AML-193 (cell line): ENCODE measurements at regions not wholly inside any gene's neighbourhood (a gene's known extent, or its start where the extent isn't known, plus 50 kb on each side); places are given as distances from the start of the nearest gene placed in this dataset.

Experiments
- DNase-seq, 2 experiments: peaks; one replicate each; lab custom pipeline; 2025; lab: John Stamatoyannopoulos, UW

DNA sequence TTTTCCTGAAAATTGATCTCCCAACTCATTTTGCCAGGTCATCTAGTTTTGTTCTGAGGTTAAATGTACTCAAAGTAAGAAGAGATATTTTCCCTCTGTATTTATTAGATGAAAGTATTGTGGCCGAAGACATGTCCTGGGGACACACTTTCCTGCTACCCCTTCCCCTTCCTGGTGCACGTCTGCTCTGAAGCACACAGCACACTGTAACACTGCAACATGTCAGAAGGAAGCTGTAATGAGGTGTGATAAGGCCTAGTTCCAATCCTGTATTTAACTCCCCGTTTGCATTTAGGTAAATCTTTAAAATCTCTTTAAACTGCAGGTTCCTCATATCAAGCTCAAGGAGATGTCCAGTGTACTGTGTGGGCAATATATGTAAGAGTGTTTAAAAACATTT lies 99.4 kb downstream of the HDGFL1 start:
- DNase-seq: no peak

DNA sequence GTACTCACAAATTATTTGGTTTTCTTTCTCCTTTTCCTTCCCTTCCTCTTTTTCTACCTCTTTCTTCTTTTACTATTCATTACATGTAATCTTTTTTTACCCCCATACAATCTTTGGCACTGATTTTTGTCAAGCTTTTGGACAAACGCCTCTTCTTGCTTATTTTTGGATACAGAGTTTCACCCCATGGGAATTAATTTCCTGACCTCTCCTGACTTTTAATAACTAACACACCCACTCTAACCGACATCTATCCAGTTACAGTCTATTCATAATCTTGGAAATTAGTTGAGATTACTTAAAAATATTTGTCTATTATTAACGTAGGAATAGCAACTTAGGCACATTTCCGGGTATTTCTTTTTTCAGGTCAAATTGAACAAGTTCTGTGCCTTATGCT lies 101.2 kb downstream of the HDGFL1 start:
- DNase-seq: no peak

DNA sequence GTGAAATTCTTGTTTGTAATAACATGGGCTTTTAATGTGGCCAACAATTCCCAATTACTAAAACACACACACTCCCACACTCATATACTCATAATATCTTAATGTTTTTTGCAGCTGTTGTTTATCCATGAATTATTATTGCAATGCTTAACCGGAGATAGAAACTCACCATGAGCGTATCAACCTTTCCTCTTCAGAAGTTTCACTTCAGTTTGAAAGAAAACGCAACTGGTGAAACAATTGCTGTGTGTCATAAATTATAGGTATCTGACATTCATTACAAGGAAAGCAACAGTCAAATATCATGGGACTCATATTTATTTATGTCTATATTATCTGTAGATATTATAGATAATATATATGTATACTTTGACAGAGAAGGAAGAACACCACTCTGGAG lies 104.1 kb downstream of the HDGFL1 start:
- no peak for DNase-seq

DNA sequence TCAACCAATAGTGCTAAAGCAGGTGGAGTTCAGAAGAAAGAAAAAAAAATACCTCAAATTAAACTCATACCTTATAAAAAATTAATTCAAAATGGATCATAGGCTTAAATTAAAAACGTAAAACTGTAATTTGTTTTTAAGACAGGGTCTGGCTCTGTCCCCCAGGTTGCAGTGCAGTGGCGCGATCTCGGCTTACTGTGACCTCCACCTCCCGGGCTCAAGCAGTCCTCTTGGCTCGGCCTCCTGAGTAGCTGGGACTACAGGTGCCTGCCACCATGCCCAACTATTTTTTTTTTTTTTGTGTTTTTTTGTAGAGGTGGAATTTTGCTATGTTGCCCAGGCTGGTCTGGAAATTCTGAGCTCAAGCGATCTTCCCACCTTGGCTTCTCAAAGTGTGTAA lies 111.6 kb downstream of the HDGFL1 start:
- no peak for DNase-seq

DNA sequence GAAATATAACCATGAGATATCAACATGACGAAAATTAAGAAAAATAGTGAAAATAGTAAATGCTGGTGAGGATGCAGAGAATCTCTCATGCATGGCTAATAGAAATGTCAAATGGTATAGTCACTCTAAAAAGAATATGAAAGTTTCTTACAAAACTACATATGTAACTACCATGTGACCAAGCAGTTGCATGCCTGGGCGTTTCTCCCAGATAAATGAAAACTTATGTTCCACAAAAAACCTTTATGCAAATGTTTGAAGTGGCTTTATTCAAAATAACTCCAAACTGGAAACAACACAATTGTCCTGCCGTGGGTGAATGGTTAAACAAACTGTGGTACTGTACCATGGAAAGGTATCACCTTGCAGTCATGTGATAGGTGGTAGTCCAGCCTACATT lies 112.4 kb downstream of the HDGFL1 start:
- no peak for DNase-seq

DNA sequence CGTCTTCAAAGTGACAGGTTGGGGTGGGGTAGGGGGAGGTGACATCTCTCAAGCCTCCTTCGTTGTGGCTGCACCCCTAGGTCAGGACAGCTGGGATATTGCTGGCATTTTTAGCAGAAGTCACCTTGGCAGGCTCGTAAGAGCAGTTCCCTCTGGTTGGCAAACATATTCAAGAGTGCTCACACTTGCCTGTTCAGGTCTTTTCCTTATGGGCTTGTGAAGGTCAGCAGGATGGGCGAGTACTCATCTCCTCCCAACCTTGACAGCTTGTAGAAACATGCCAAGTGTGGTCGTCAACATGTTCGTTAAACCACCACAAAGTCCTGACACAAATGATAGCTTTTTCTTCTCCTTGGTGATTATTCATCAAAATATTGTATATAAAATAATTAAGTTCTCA lies 113.6 kb downstream of the HDGFL1 start:
- DNase-seq: no peak

DNA sequence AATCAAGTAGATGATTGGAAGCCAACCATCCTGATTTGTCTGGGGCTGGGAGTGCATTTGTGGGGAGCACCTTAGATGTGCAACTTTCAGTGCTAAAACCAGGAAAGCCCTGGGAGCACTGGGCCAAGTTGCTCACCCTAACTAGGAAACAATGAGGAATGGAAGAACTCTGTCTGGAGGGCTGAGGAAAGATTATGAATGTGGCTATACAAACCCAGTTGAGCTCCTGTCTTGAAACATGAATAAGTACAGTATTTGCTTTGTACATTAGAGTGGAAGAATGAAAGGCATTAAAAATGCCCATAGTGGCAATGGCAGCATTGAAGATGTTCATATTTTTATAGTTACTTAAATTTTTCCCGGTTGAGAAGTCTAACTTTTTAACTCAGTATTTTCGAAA lies 121.1 kb downstream of the HDGFL1 start:
- DNase-seq: no peak

DNA sequence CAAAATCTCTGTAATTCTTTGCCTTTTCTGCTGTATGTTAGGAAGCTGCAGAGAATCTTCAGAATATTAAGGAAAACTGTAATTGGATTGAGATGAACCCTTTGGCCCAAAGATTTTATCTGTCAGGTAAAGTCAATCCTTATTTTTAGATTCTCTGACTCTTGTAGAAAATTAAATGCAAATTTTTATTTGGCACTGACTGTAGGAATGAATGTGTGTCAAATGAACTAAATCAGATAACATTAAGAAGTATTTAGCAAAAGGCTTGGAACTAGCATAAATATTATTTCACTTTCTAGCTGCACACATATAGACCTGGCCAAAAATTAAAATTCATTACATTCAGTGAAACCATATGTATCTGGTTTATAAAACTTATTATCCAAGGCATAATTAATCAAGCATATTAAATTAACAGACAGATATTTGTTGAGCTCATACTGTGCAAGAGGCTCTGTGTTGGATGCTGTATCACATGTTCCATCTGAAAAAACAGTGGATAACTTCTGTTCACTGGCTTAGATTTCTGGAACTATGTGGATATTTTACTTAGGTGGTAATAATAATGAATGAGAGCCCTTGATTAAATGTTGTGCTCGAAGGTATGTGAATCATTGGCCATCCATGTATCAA lies 124.8 kb downstream of the HDGFL1 start:
- DNase-seq: no peak

DNA sequence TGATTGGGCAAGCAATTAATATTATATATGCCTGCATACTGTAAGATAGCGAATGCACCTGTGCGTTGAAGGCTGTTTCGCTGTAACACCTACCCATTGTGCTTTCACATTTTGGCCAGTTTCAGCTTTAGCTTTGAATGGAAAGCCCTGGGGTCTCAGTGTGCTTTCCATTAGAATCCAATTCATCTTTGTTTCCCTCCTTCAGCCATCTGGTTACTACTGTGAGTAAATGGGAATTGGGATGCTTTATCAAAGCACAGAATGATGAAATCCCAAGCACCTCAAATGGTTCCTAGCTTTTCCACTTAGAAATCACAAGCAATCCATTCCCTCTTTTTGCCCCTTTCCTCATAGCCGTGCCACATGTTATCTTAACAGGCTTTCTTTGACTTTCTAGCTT lies 127.1 kb downstream of the HDGFL1 start:
- no peak for DNase-seq

DNA sequence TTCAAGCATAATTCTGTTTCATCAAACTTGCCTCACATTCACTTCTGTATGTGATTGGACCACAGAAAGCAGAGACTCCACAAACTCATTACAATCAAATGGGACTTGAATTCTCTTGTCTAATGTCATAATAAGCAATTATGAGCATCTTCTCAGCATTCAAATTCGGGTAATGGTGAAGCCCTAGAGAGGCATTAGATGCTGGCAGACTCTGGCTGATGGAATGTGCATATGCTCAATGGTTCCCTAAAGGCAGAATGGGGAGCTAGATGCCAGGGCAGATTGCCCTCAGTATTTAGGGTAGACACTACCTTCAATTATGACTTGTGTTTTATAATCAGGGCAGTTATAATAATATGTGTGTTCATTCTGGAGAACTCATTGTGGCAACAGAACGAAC lies 127.9 kb downstream of the HDGFL1 start:
- no peak for DNase-seq

DNA sequence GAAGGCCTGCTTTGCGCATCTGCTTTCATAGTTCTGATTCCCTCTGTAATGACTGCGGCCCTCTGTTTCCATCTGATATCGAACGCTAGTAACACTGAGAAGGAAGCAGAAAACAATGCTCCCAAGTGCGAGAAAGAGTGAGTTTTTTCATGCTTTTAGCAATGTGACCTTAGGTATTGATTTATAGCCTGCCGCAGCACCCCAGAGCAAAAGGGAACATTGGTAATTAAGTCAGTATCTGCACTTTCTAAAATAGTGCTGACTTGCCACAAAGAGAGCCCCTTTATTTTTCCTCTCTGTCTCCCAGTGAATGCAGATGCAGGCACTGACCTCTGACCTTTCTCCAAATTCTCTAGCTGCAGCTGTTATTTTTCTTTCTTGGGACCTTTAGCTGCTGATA lies 129.8 kb downstream of the HDGFL1 start:
- DNase-seq: no peak

DNA sequence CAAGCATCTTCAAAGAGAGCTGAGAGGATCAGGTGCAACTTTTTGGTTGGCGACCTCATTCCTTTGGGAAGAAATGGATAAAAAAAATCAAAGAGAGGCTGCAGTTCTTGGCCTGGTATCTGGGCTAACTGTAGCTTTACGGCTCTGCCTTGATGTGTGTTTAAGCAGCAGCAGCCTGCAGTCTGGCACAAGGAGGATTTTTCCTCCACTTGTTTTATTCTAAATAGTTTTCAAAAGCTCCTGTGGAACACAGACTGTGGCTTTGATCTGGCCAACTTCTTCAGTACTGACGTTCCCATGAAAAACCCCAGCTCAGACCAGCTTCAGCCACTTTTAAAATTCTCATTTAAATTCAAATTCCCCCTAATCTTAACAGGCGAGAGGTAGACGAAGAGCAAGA lies 137.3 kb downstream of the HDGFL1 start:
- no peak for DNase-seq

DNA sequence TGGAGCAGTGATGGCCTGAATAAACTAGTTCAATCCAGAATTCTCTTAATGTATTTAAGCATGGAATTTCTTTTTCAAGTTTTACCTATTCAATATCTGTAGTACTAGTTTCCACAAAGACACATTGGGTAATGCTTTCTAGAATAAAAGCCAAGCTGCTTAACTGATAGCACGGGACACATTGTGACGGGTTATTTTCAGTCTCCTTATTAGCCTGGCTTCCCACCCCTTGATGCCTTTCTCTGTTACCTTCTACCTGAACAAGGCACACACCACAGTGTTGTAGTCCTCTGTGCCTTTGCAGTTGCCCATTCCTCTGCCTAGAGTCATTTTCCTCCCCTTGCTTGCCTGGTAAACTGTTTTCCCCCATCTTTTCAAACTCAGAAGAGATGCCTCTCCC lies 139.1 kb downstream of the HDGFL1 start:
- no peak for DNase-seq

DNA sequence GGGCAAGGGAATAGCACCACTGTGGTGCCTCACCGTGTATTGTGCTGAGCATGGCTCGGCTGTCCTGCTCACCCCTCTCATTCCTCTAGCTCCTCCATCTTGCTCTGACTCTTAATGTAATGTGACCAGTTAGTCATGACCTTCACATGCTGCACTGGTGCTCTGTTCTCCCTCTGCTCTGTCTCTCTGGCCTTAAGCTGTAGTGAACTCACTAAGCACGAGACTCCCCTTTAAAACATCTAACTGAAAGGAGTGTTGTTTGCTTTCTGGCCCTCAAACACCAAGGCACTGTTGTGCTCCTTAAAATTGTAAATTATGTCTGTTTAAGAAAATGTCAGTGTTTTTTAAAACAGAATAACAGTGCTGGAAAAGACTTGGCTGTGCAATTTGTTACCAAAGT lies 140.4 kb downstream of the HDGFL1 start:
- DNase-seq: no peak

DNA sequence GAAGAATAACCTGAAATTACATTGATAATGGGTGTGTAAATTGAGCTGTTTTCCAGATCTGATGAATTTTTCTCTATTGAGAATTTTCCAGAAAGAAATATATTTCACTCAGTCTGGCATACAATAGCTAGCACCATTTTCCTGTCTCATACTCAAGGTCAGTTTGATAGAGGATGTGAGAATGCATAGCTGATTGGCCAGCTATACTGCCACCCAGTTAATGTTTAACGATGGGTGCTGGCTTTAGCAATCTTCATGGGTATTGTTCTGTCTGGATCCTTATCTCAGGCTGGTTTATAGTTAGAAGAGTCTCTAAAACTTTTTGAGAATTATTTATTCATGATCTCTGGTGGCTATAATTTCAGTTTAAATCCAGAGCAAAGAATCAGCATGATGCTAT lies 147.4 kb downstream of the HDGFL1 start:
- DNase-seq: no peak

DNA sequence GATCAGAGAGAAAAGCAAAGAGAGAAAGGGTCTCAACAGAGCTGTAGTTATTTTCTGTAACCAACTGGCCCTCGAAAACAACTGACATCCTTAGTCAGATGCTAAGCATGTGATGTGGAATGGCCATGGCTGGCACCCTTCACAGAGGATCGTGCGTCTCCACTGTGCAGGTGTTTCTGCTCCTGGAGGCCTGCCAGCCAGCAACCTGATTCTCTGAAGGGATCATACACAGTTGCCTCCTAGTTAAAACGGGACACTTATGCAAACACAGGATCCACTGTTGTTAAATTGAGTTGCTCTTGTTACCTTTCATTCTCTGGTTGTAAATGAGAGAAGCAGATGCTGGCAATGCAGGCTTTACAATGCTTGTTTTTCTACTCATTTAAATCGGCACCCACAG lies 148.5 kb downstream of the HDGFL1 start:
- no peak for DNase-seq

DNA sequence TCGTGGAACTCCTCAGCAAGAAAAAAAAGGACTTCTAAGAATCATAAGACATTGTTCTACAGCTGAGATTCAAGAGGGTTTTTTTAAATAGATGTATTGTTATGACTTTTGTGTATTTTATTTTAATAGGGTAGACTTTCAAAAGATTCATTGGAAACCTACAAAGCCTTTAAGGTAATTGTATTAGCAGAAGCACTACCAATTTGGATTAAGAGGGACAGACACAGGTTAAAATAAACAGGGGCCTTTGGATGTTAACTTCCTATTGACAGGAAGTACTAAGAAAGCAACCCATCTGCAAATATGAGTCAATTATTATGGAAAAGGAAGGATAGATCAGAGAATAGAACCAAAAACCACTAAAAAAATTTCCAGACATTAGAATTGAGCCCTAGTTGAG lies 153.5 kb downstream of the HDGFL1 start:
- DNase-seq: no peak

DNA sequence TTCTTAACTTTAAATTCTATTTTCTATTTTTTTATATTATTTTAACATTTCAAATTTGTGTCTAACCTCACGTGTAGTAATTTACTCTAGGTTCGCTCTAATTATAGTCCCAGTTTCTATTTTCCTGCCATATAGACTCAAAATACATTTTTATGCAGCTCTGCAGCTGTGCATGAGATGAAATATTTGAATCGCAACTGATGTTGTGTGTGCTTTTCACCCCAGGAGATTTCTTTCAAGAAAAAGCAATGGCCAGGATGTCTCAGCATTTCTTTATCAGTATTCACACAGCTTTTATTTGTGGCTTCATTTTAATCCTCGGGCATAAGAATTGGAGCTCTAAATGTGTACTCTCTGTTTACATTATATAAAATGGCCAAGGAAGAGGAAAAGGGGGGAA lies 157.6 kb downstream of the HDGFL1 start:
- no peak for DNase-seq

DNA sequence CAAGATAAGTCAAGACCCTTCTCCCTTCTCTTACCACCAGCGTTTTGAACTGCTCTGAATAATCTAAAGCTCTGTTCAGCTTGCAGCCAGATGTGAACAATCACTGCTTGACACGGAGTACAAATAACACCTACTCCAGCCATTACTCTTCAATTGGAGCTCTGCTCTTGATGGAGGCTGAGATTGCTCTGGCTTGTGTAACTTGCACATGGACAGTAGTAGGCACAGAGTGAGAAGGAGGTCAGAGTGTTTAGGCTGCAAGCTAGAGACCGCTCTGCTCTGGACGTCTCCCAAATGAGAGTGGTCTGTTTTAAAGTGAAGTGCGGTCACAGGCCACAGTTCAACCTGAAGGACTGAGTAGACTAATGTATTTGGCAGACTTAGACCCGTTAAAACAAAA lies 158.3 kb downstream of the HDGFL1 start:
- no peak for DNase-seq

DNA sequence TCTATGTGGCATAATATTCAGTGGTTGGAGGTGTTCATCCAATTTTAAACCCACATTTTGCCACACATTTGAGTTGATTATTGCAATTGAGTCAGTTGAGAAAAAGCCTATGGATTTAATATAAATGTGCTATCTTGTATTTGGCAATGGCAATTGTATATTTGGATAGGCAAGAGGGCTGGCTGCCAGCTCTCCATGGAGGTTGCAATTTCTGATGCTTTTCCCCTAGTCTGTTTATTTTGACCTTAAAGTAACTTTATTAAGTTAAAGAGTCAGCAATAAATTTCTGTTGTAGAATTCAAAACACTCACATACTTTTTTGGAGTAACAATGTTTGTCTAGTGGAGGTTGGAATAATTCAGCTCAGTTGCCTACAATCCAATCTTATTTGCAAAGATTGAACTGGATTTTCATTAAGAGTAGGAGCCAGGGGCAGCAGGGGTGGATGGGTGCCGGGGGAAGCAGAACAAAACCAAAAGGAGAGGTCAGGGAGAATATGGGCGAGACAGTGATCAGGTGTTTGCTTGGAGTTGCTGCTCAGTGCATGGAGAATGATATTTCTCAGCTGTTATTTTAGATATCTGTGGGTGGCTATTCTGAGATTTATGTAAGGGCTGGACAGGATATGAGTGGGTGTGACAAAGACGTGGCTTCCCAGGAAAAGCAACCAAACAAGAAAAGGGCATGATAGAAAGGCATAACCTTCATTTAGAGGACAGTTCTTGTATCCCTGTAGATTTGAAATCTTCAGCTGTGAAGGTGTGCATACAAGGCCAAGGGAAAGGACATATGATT lies 163.0 kb downstream of the HDGFL1 start:
- no peak for DNase-seq

DNA sequence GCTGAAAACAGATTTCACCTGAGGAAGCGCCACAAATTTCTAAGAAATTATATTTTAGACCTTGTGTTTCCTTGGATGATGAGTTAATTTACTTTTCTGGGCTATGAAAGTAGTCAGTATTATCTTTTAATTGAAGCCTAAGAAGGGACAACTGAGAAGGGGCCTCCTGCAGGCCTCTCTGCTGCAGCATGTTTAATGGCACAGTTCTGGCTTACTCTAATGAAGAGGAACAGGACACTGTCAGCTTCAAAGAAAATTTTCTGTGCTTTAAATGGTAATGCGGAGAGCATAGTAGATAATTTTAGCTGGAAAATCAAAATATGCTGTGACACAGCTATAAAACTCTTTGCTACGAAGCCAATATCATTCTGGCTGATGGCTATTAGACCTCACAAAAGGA lies 167.4 kb downstream of the HDGFL1 start:
- DNase-seq: no peak

DNA sequence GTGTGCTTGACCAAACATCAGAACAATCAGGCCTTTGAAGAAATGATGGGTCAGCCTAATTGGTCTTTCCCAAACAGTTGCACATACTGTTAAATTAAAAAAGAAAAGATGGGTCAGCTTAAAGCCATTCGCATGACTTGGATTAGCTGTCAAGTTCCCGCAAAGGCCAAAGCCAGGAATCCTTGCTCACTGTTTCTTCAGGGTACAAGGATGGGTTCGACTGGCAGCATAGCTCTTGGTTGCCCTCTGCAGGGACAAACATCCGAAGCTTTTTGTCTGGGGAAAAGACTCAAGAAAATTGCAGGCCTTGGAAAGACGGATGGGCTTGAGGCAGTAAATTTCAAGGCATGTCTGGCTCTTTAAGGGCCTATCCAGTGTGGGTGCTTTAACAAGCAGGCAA lies 168.0 kb downstream of the HDGFL1 start:
- no peak for DNase-seq

DNA sequence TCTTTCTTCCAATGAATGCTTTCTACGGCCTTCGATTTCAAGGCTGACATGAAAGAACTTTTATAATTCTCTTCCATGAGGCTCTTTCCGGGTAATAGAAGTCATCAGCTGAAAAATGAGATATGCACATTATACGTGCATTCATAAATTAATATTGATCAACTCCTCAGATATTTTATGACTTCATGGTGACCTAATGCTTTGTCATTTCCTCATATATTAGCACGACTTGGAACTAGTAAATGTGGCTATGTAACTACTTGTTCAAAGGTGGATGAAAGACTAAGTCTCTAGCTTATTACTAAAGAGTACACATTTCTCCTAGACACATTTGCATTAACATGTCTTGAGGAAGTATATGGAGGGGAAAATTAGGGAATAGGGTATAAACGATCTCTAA lies 168.8 kb downstream of the HDGFL1 start:
- DNase-seq: no peak

DNA sequence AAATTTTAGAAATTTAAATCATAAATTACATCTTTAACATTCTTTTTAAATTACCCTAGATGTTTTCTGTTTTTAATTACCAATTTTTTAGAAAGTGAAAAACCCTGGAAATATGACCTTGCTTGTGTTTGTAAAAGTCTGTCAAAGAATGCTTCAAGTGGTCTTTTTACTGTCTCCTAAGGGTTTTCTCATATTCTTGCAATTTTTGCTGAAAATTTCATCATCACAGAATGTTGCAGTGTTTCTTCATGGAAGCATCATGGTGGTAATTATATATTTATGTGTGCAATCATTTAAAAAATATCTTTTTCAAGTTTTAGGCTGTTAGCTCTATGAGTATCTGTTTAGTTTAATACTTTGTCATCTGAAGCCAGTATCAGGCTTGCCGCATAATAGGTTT lies 178.2 kb downstream of the HDGFL1 start:
- DNase-seq: no peak
